SW480 (cell line): ENCODE measurements at regions not wholly inside any gene's neighbourhood (a gene's known extent, or its start where the extent isn't known, plus 50 kb on each side); places are given as distances from the start of the nearest gene placed in this dataset.

ENCODE experiments used
- DNase-seq: peaks from one replicate; pipeline ENCODE4 v3.0.0-alpha.2; 2016; ENCODE audit warnings: low spot score

GRCh38 chr16:6929868-6930267 lies 402.8 kb upstream of the RBFOX1 start:
- no peak for DNase-seq

- DNase-seq = no peak
Measured at GRCh38 chr16:6926762-6927161, 405.9 kb upstream of the RBFOX1 start.

GRCh38 chr16:6926341-6926740 lies 406.3 kb upstream of the RBFOX1 start:
- DNase-seq = no peak

- DNase-seq = no peak
Measured at GRCh38 chr16:6918646-6919045, 414.0 kb upstream of the RBFOX1 start.

GRCh38 chr16:6916946-6917345 lies 415.7 kb upstream of the RBFOX1 start:
- no peak for DNase-seq

- no peak for DNase-seq
Measured at GRCh38 chr16:6913566-6913965, 419.1 kb upstream of the RBFOX1 start.

GRCh38 chr16:6910301-6910700 lies 422.3 kb upstream of the RBFOX1 start:
- no peak for DNase-seq

GRCh38 chr16:6905601-6906000 lies 427.0 kb upstream of the RBFOX1 start:
- no peak for DNase-seq

- no peak for DNase-seq
Measured at GRCh38 chr16:6903671-6904070, 429.0 kb upstream of the RBFOX1 start.

- DNase-seq = no peak
Measured at GRCh38 chr16:6898896-6899295, 433.7 kb upstream of the RBFOX1 start.

- DNase-seq = no peak
Measured at GRCh38 chr16:6897876-6898485, 434.7 kb upstream of the RBFOX1 start.

GRCh38 chr16:6892966-6893365 lies 439.7 kb upstream of the RBFOX1 start:
- no peak for DNase-seq

GRCh38 chr16:6891496-6891895 lies 441.1 kb upstream of the RBFOX1 start:
- no peak for DNase-seq

- no peak for DNase-seq
Measured at GRCh38 chr16:6888531-6888930, 444.1 kb upstream of the RBFOX1 start.

GRCh38 chr16:6884002-6884401 lies 448.6 kb upstream of the RBFOX1 start:
- no peak for DNase-seq

- no peak for DNase-seq
Measured at GRCh38 chr16:6880263-6880662, 452.4 kb upstream of the RBFOX1 start.

GRCh38 chr16:6864671-6865070 lies 468.0 kb upstream of the RBFOX1 start:
- DNase-seq = no peak

- DNase-seq = no peak
Measured at GRCh38 chr16:6864244-6864643, 468.4 kb upstream of the RBFOX1 start.

GRCh38 chr16:6863135-6863534 lies 469.5 kb upstream of the RBFOX1 start:
- DNase-seq = no peak

GRCh38 chr16:6861815-6862477 lies 470.7 kb upstream of the RBFOX1 start:
- DNase-seq = no peak

GRCh38 chr16:6861135-6861814 lies 471.4 kb upstream of the RBFOX1 start:
- no peak for DNase-seq

- no peak for DNase-seq
Measured at GRCh38 chr16:6857575-6857974, 475.1 kb upstream of the RBFOX1 start.

- DNase-seq = no peak
Measured at GRCh38 chr16:6856578-6856977, 476.1 kb upstream of the RBFOX1 start.

GRCh38 chr16:6853565-6853964 lies 479.1 kb upstream of the RBFOX1 start:
- no peak for DNase-seq
